NCI-H748 (cell line): ENCODE measurements at regions not wholly inside any gene's neighbourhood (a gene's known extent, or its start where the extent isn't known, plus 50 kb on each side); places are given as distances from the start of the nearest gene placed in this dataset.

Source experiments
- DNase-seq: peaks from one replicate; lab custom pipeline; 2025; ENCODE audit not compliant: unreplicated experiment; lab: John Stamatoyannopoulos, UW

- DNase-seq = no peak
Measured at GRCh38 chr3:110774496-110775265, 296.9 kb upstream of the NECTIN3 start.

- DNase-seq = no peak
Measured at GRCh38 chr3:110779581-110779980, 292.0 kb upstream of the NECTIN3 start.

- DNase-seq = no peak
Measured at GRCh38 chr3:110783541-110783940, 288.1 kb upstream of the NECTIN3 start.

- DNase-seq = peak; percentile 12
Measured at GRCh38 chr3:110788794-110789193, 282.8 kb upstream of the NECTIN3 start.

GRCh38 chr3:110789315-110789714 lies 282.3 kb upstream of the NECTIN3 start:
- DNase-seq = no peak

GRCh38 chr3:110790631-110791030 lies 281.0 kb upstream of the NECTIN3 start:
- no peak for DNase-seq

GRCh38 chr3:110791995-110792686 lies 279.5 kb upstream of the NECTIN3 start:
- DNase-seq = no peak

GRCh38 chr3:110793611-110794010 lies 278.0 kb upstream of the NECTIN3 start:
- no peak for DNase-seq

- no peak for DNase-seq
Measured at GRCh38 chr3:110795163-110795562, 276.5 kb upstream of the NECTIN3 start.

GRCh38 chr3:110799271-110799670 lies 272.3 kb upstream of the NECTIN3 start:
- DNase-seq = no peak

GRCh38 chr3:110804856-110805255 lies 266.8 kb upstream of the NECTIN3 start:
- DNase-seq = peak; percentile 14

GRCh38 chr3:110806924-110807323 lies 264.7 kb upstream of the NECTIN3 start:
- no peak for DNase-seq

GRCh38 chr3:110808630-110809029 lies 263.0 kb upstream of the NECTIN3 start:
- no peak for DNase-seq

- no peak for DNase-seq
Measured at GRCh38 chr3:110810356-110810755, 261.3 kb upstream of the NECTIN3 start.

GRCh38 chr3:110811050-110811449 lies 260.6 kb upstream of the NECTIN3 start:
- no peak for DNase-seq

GRCh38 chr3:110813541-110813940 lies 258.1 kb upstream of the NECTIN3 start:
- DNase-seq = no peak

- DNase-seq = no peak
Measured at GRCh38 chr3:110814170-110815007, 257.2 kb upstream of the NECTIN3 start.

- DNase-seq = no peak
Measured at GRCh38 chr3:110815008-110815583, 256.5 kb upstream of the NECTIN3 start.

GRCh38 chr3:110816008-110816407 lies 255.6 kb upstream of the NECTIN3 start:
- DNase-seq = no peak

- no peak for DNase-seq
Measured at GRCh38 chr3:110821586-110821985, 250.0 kb upstream of the NECTIN3 start.

GRCh38 chr3:110822971-110823370 lies 248.6 kb upstream of the NECTIN3 start:
- no peak for DNase-seq
